ENCODE measurements at regions not wholly inside any gene's neighbourhood (a gene's known extent, or its start where the extent isn't known, plus 50 kb on each side); places are given as distances from the start of the nearest gene placed in this dataset.

GRCh38 chr2:153213022-153213421 is 265.5 kb downstream of the RPRM start:
- no peak for FAIRE-seq
- DNase-seq (ENCODE audit: insufficient read length, low spot score): no peak

- FAIRE-seq: no peak
Observed at GRCh38 chr2:153197402-153198386, 280.9 kb downstream of the RPRM start.

GRCh38 chr2:153196378-153197058 is 282.0 kb downstream of the RPRM start:
- FAIRE-seq (no peak), DNase-seq (ENCODE audit: insufficient read length, low spot score) (no peak)

More at GRCh38 chr2:153197402-153198386, 280.9 kb downstream of the RPRM start:
- DNase-seq (ENCODE audit: insufficient read length, low spot score): no peak

- DNase-seq (ENCODE audit: insufficient read length, low spot score) (no peak), FAIRE-seq (no peak)
Observed at GRCh38 chr2:153195342-153195741, 283.2 kb downstream of the RPRM start.

GRCh38 chr2:153189091-153189888 is 289.3 kb downstream of the RPRM start:
- DNase-seq (ENCODE audit: insufficient read length, low spot score): no peak
- FAIRE-seq: no peak

- no peak for DNase-seq (ENCODE audit: insufficient read length, low spot score)
- FAIRE-seq: no peak
Observed at GRCh38 chr2:153179808-153180207, 298.8 kb downstream of the RPRM start.

GRCh38 chr2:153169609-153170008 is 309.0 kb downstream of the RPRM start:
- no peak for FAIRE-seq

GRCh38 chr2:153165021-153165420 is 313.5 kb downstream of the RPRM start:
- DNase-seq (ENCODE audit: insufficient read length, low spot score): no peak
- FAIRE-seq: no peak

More at GRCh38 chr2:153169609-153170008, 309.0 kb downstream of the RPRM start:
- no peak for DNase-seq (ENCODE audit: insufficient read length, low spot score)

- DNase-seq (ENCODE audit: insufficient read length, low spot score): peak; percentile 9
- no peak for FAIRE-seq
Observed at GRCh38 chr2:153163055-153163454, 315.5 kb downstream of the RPRM start.

GRCh38 chr2:153156743-153157142 is 321.8 kb downstream of the RPRM start:
- FAIRE-seq: no peak
- no peak for DNase-seq (ENCODE audit: insufficient read length, low spot score)

- no peak for DNase-seq (ENCODE audit: insufficient read length, low spot score)
- FAIRE-seq: no peak
Observed at GRCh38 chr2:153152036-153152435, 326.5 kb downstream of the RPRM start.

- no peak for FAIRE-seq
- DNase-seq (ENCODE audit: insufficient read length, low spot score): no peak
Observed at GRCh38 chr2:153145470-153145978, 333.0 kb downstream of the RPRM start.

- FAIRE-seq (no peak), DNase-seq (ENCODE audit: insufficient read length, low spot score) (no peak)
Observed at GRCh38 chr2:153143540-153143939, 335.0 kb downstream of the RPRM start.

GRCh38 chr2:153140498-153140897 is 338.1 kb downstream of the RPRM start:
- DNase-seq (ENCODE audit: insufficient read length, low spot score): no peak
- no peak for FAIRE-seq

- no peak for FAIRE-seq
Observed at GRCh38 chr2:153138651-153139375, 339.7 kb downstream of the RPRM start.

GRCh38 chr2:153136216-153136615 is 342.3 kb downstream of the RPRM start:
- FAIRE-seq (no peak), DNase-seq (ENCODE audit: insufficient read length, low spot score) (no peak)

More at GRCh38 chr2:153138651-153139375, 339.7 kb downstream of the RPRM start:
- no peak for DNase-seq (ENCODE audit: insufficient read length, low spot score)

- DNase-seq (ENCODE audit: insufficient read length, low spot score) (no peak), FAIRE-seq (no peak)
Observed at GRCh38 chr2:153134725-153135124, 343.8 kb downstream of the RPRM start.

- FAIRE-seq (no peak), DNase-seq (ENCODE audit: insufficient read length, low spot score) (no peak)
Observed at GRCh38 chr2:153133716-153134115, 344.8 kb downstream of the RPRM start.

GRCh38 chr2:153132418-153132817 is 346.1 kb downstream of the RPRM start:
- no peak for FAIRE-seq
- DNase-seq (ENCODE audit: insufficient read length, low spot score): no peak

- no peak for DNase-seq (ENCODE audit: insufficient read length, low spot score)
- no peak for FAIRE-seq
Observed at GRCh38 chr2:153115141-153115540, 363.4 kb downstream of the RPRM start.
